HepG2 (cell line): ENCODE measurements at regions not wholly inside any gene's neighbourhood (a gene's known extent, or its start where the extent isn't known, plus 50 kb on each side); places are given as distances from the start of the nearest gene placed in this dataset.
"Not testable (repeated sequence)": the region's sequence is repeated elsewhere in the genome, so short reads cannot be mapped to it uniquely, and the experiment has no call there.

Source experiments
- ATAC-seq: fragments of 200-7000 bp; cut with Tn5 transposase; 3 replicates; pipeline ENCODE4 v1.9.1; 2020; ENCODE audit warnings: mild to moderate bottlenecking, moderate library complexity
- BruUV-seq: library from RNA; stranded (reverse); fragments of 400-500 nt; replicated peaks from 2 replicates; lab custom pipeline; 2021; lab: Mats Ljungman, UMichigan
- CTCF ChIA-PET: fragments of 300-600 bp; formaldehyde crosslinking; extraction: SDS; loops from one replicate; lab custom pipeline; 2021; ENCODE audit warnings: low total read pairs, inconsistent platforms, low intra/inter-chr PET ratio; lab: Yijun Ruan, JAX
- POLR2A ChIA-PET: fragments of 350-600 bp; sonication (Branson Sonifier 250); formaldehyde crosslinking; loops from one replicate; lab custom pipeline; 2020; ENCODE audit warnings: antibody characterized with exemption, inconsistent platforms; lab: Yijun Ruan, JAX
- DNase-seq: peaks from one replicate; pipeline ENCODE4 v3.0.0-alpha.2; 2015; ENCODE audit warnings: low spot score
- FAIRE-seq: peaks from 3 replicates; lab custom pipeline; 2011; peaks lifted over from hg19 to GRCh38; lab: Jason Lieb, UNC
- H2AFZ ChIP-seq: one replicate; pipeline ENCODE4 v1.6.1; 2011; ENCODE audit warnings: low read length, inconsistent platforms
- H3K27ac ChIP-seq: fragments of 300-600 bp; 3 replicates; pipeline ENCODE4 v1.8.0; 2011; ENCODE audit warnings: mixed run types, mild to moderate bottlenecking, mixed read lengths, low read length, inconsistent platforms; ENCODE audit not compliant: insufficient read depth; ENCODE audit errors: extremely low read length
- H3K27me3 ChIP-seq, 2 experiments: fragments of 200-600 bp in 1 of 2; 2 replicates in 1 of 2; 3 replicates in 1 of 2; pipeline versions ENCODE4 v1.6.0 to v1.8.0; 2011; ENCODE audit warnings: low read length in 2 of 2, mild to moderate bottlenecking in 2 of 2, moderate library complexity in 2 of 2, inconsistent platforms in 1 of 2; ENCODE audit not compliant: insufficient read depth in 2 of 2, control insufficient read depth in 1 of 2
- H3K36me3 ChIP-seq, 2 experiments: fragments of 200-600 bp in 1 of 2; replicated peaks in 1 of 2; 2 replicates in 1 of 2; 3 replicates in 1 of 2; pipeline versions ENCODE4 v1.5.1 to v1.8.0; 2011; ENCODE audit warnings: low read length in 2 of 2, inconsistent platforms in 1 of 2; ENCODE audit not compliant: insufficient read depth in 2 of 2, control insufficient read depth in 1 of 2
- H3K4me1 ChIP-seq: 2 replicates; pipeline ENCODE4 v1.5.1; 2012; ENCODE audit warnings: low read length, inconsistent platforms; ENCODE audit not compliant: insufficient read depth
- H3K4me2 ChIP-seq: 2 replicates; pipeline ENCODE4 v1.6.0; 2011; ENCODE audit warnings: low read depth, low read length, inconsistent platforms
- H3K4me3 ChIP-seq, 3 experiments: fragments of 200-600 bp in 1 of 3; sonication (generic), shearing (Covaris generic) in 1 of 3; replicated peaks in 1 of 3; 2 replicates each; pipeline ENCODE4 v1.5.1; 2011 to 2016; ENCODE audit warnings: low read length in 3 of 3, inconsistent platforms in 2 of 3, low read depth in 2 of 3, mild to moderate bottlenecking in 2 of 3, control low read depth in 1 of 3, mixed read lengths in 1 of 3; ENCODE audit not compliant: insufficient read depth in 1 of 3
- H3K79me2 ChIP-seq: one replicate; pipeline ENCODE4 v1.6.1; 2011; ENCODE audit warnings: low read length, inconsistent platforms; ENCODE audit not compliant: insufficient read depth
- H3K9ac ChIP-seq: 2 replicates; pipeline ENCODE4 v1.6.0; 2011; ENCODE audit warnings: mild to moderate bottlenecking, low read depth, low read length, inconsistent platforms; ENCODE audit not compliant: insufficient read depth
- H3K9me3 ChIP-seq: 2 replicates; pipeline ENCODE4 v1.5.1; 2012; ENCODE audit warnings: mild to moderate bottlenecking, low read length
- H4K20me1 ChIP-seq: 2 replicates; pipeline ENCODE4 v1.6.0; 2011; ENCODE audit warnings: inconsistent platforms, mild to moderate bottlenecking, low read length, moderate library complexity; ENCODE audit not compliant: insufficient read depth
- AKAP8 ChIP-seq: sonication (generic); formaldehyde crosslinking; IDR thresholded peaks from 2 replicates; pipeline ENCODE4 v1.5.1; 2020; ENCODE audit warnings: mild to moderate bottlenecking, missing genetic modification reagents
- MED13 ChIP-seq: sonication (generic); formaldehyde crosslinking; IDR thresholded peaks from 2 replicates; pipeline ENCODE4 v1.5.0; 2020; ENCODE audit warnings: missing genetic modification reagents
- MLX ChIP-seq: IDR thresholded peaks from 2 replicates; pipeline ENCODE4 v1.6.1; 2016
- PRDM4 ChIP-seq: sonication (generic); formaldehyde crosslinking; IDR thresholded peaks from 2 replicates; pipeline ENCODE4 v1.9.0; 2021; ENCODE audit warnings: missing genetic modification reagents, borderline replicate concordance
- SP4 ChIP-seq: sonication (generic); formaldehyde crosslinking; IDR thresholded peaks from 2 replicates; pipeline ENCODE4 v1.8.1; 2023; ENCODE audit warnings: mild to moderate bottlenecking, missing genetic modification reagents
- TOE1 ChIP-seq: sonication (generic); formaldehyde crosslinking; IDR thresholded peaks from 2 replicates; pipeline ENCODE4 v1.4.0; 2020; ENCODE audit warnings: mild to moderate bottlenecking, missing genetic modification reagents
- ZNF878 ChIP-seq: sonication (generic); formaldehyde crosslinking; IDR thresholded peaks from 2 replicates; pipeline ENCODE4 v1.8.1; 2023; ENCODE audit warnings: mild to moderate bottlenecking, missing genetic modification reagents, moderate library complexity
- WGBS: methylation state at CpG from one replicate; pipeline ENCODE4 v1.1.6; 2017; ENCODE audit warnings: low lambda C conversion rate; 5-methylcytosine and 5-hydroxymethylcytosine counted together
- in situ Hi-C: cut with HindIII; loops from 2 replicates; pipeline ENCODE4 v1.10.0; 2017; ENCODE audit warnings: low pct_unique_long_range_greater_than_20kb; ENCODE audit not compliant: extremely low pct_ligation_motif_present
- intact Hi-C: fragments of 100-400 bp; cut with micrococcal nuclease; formaldehyde crosslinking; loops from one replicate; pipeline ENCODE4 v1.10.0; 2022; ENCODE audit not compliant: unreplicated experiment
- TF ChIP-seq, protein P1 (sequence below): sonication (generic); formaldehyde crosslinking; IDR thresholded peaks from 2 replicates; pipeline ENCODE4 v1.4.0; 2020; ENCODE audit warnings: mild to moderate bottlenecking, missing genetic modification reagents
- TF ChIP-seq, protein P2 (sequence below): sonication (generic); formaldehyde crosslinking; IDR thresholded peaks from 2 replicates; pipeline ENCODE4 v1.4.0; 2020; ENCODE audit warnings: missing genetic modification reagents, borderline replicate concordance

- intact Hi-C loops (no loop called here), in situ Hi-C loops (no loop called here)
- H3K9me3 ChIP-seq: peaks cover 95% of the 10 kb centered on the region
- H3K4me3 ChIP-seq: no peak overlapping the region
- no peak overlapping the region for H3K9ac ChIP-seq
- no TSS peak for BruUV-seq
- no peaks in the 10 kb centered on the region for H3K36me3 ChIP-seq
- H3K4me1 ChIP-seq: no peaks in the 10 kb centered on the region
- H3K4me2 ChIP-seq: no peak overlapping the region
- no peak overlapping the region for H2AFZ ChIP-seq
- H3K27ac ChIP-seq: no peak overlapping the region
- FAIRE-seq (no peak), ATAC-seq (no peak), DNase-seq (no peak)
- no peaks in the 10 kb centered on the region for H4K20me1 ChIP-seq
- H3K79me2 ChIP-seq: no peaks in the 10 kb centered on the region
- ChIA-PET POLR2A (no interaction called here), CTCF (no interaction called here)
- 9% methylated on average over 4 of the region's 4 CpGs for WGBS
- TF ChIP-seq, protein P1, sequence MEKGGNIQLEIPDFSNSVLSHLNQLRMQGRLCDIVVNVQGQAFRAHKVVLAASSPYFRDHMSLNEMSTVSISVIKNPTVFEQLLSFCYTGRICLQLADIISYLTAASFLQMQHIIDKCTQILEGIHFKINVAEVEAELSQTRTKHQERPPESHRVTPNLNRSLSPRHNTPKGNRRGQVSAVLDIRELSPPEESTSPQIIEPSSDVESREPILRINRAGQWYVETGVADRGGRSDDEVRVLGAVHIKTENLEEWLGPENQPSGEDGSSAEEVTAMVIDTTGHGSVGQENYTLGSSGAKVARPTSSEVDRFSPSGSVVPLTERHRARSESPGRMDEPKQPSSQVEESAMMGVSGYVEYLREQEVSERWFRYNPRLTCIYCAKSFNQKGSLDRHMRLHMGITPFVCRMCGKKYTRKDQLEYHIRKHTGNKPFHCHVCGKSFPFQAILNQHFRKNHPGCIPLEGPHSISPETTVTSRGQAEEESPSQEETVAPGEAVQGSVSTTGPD: no peak
- TF ChIP-seq MLX (no peak), ZNF878 (CRISPR knock-in tag) (no peak), SP4 (no peak), MED13 (no peak), TOE1 (CRISPR knock-in tag) (no peak), PRDM4 (CRISPR knock-in tag) (no peak), AKAP8 (CRISPR knock-in tag) (no peak)
- TF ChIP-seq, protein P2, sequence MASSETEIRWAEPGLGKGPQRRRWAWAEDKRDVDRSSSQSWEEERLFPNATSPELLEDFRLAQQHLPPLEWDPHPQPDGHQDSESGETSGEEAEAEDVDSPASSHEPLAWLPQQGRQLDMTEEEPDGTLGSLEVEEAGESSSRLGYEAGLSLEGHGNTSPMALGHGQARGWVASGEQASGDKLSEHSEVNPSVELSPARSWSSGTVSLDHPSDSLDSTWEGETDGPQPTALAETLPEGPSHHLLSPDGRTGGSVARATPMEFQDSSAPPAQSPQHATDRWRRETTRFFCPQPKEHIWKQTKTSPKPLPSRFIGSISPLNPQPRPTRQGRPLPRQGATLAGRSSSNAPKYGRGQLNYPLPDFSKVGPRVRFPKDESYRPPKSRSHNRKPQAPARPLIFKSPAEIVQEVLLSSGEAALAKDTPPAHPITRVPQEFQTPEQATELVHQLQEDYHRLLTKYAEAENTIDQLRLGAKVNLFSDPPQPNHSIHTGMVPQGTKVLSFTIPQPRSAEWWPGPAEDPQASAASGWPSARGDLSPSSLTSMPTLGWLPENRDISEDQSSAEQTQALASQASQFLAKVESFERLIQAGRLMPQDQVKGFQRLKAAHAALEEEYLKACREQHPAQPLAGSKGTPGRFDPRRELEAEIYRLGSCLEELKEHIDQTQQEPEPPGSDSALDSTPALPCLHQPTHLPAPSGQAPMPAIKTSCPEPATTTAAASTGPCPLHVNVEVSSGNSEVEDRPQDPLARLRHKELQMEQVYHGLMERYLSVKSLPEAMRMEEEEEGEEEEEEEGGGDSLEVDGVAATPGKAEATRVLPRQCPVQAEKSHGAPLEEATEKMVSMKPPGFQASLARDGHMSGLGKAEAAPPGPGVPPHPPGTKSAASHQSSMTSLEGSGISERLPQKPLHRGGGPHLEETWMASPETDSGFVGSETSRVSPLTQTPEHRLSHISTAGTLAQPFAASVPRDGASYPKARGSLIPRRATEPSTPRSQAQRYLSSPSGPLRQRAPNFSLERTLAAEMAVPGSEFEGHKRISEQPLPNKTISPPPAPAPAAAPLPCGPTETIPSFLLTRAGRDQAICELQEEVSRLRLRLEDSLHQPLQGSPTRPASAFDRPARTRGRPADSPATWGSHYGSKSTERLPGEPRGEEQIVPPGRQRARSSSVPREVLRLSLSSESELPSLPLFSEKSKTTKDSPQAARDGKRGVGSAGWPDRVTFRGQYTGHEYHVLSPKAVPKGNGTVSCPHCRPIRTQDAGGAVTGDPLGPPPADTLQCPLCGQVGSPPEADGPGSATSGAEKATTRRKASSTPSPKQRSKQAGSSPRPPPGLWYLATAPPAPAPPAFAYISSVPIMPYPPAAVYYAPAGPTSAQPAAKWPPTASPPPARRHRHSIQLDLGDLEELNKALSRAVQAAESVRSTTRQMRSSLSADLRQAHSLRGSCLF (CRISPR knock-in tag): no peak
- H3K27me3 ChIP-seq: no peaks in the 10 kb centered on the region; a peak in 1 of 5 replicates
Measured at GRCh38 chr10:107516349-107516748, 351.8 kb upstream of the SORCS1 start.

DNA sequence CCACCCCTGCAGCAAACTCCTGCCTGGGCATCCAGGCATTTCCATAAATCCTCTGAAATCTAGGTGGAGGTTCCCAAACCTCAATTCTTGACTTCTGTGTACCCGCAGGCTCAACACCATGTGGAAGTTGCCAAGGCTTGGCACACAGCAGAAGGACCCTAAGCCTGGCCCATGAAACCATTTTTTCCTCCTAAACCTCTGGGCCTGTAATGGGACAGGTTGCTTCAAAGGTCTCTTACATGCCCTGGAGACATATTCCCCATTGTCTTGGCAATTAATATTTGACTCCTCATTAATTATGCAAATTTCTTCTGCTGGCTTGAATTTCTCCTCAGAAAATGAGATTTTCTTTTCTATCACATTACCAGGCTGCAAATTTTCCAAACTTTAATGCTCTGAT is 339.5 kb upstream of the SORCS1 start:
- H3K9ac ChIP-seq, ATAC-seq, H3K79me2 ChIP-seq, in situ Hi-C loops, POLR2A ChIA-PET, FAIRE-seq, H4K20me1 ChIP-seq, DNase-seq, H2AFZ ChIP-seq, H3K27me3 ChIP-seq, H3K4me2 ChIP-seq, CTCF ChIA-PET, H3K36me3 ChIP-seq, H3K27ac ChIP-seq, intact Hi-C loops, BruUV-seq, H3K4me1 ChIP-seq, H3K4me3 ChIP-seq: not testable (repeated sequence)
- WGBS: 0% methylated on average over 1 of the region's 1 CpG
- H3K9me3 ChIP-seq: peaks cover 90% of the 10 kb centered on the region
